GM12864 (cell line): ENCODE measurements at regions not wholly inside any gene's neighbourhood (a gene's known extent, or its start where the extent isn't known, plus 50 kb on each side); places are given as distances from the start of the nearest gene placed in this dataset.

Source experiments
- DNase-seq: peaks from one replicate; pipeline ENCODE4 v3.0.0-alpha.2; 2011; ENCODE audit warnings: low read depth
- H3K4me3 ChIP-seq: 2 replicates; pipeline ENCODE4 v1.5.1; 2011; ENCODE audit warnings: mild to moderate bottlenecking, low read depth, low read length, control low read depth
- TF ChIP-seq, protein P1 (sequence below): IDR thresholded peaks from 2 replicates; pipeline ENCODE4 v1.5.1; 2011; ENCODE audit warnings: low read depth, mild to moderate bottlenecking, moderate library complexity, low read length, control low read depth, inconsistent platforms; ENCODE audit errors: missing control alignments

- no peak overlapping the region for H3K4me3 ChIP-seq
- TF ChIP-seq, protein P1, sequence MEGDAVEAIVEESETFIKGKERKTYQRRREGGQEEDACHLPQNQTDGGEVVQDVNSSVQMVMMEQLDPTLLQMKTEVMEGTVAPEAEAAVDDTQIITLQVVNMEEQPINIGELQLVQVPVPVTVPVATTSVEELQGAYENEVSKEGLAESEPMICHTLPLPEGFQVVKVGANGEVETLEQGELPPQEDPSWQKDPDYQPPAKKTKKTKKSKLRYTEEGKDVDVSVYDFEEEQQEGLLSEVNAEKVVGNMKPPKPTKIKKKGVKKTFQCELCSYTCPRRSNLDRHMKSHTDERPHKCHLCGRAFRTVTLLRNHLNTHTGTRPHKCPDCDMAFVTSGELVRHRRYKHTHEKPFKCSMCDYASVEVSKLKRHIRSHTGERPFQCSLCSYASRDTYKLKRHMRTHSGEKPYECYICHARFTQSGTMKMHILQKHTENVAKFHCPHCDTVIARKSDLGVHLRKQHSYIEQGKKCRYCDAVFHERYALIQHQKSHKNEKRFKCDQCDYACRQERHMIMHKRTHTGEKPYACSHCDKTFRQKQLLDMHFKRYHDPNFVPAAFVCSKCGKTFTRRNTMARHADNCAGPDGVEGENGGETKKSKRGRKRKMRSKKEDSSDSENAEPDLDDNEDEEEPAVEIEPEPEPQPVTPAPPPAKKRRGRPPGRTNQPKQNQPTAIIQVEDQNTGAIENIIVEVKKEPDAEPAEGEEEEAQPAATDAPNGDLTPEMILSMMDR: no peak
- no peak for DNase-seq
Measured at GRCh38 chr6:132202574-132202973, 198.7 kb downstream of the MOXD1 start.

DNA sequence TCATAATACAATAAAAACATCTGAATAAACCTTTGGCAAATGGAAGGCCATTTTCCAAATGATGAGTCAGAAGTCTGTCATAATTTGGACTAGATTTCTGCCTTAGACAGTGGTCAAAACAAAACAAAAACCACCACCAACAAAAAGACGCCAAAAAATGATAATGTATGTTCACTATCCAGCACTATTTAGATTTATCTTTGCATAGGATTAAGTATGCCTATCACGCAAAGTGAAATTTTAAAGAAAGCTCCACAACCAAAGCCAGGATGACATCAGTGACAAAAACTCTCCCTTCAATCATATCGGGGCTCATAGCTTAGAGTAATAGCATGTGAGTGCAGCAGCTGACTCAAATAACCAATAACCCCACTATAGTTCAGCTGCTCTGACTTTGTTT lies 201.9 kb downstream of the MOXD1 start:
- no peak for DNase-seq
- H3K4me3 ChIP-seq: no peak overlapping the region
- TF ChIP-seq, protein P1: no peak

DNA sequence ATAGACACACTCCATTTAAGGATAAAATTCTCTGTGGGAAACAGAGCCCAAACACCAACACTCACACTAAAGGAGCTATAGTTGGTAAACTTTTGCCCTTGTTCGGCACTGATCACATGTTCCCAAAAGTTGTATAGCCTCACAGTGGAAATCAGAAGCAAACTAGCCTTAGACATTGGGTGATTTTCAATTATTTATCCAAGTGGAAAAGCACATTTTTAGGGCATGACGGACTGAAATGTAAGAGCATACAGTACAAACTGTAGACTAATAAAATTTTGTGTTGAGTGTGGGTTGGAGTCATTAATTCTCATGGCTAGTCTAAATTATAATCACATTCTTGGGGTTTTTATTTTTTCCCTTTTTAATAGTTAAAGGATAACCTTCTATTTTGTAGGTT lies 202.4 kb downstream of the MOXD1 start:
- H3K4me3 ChIP-seq: no peak overlapping the region
- TF ChIP-seq, protein P1: no peak
- no peak for DNase-seq

DNA sequence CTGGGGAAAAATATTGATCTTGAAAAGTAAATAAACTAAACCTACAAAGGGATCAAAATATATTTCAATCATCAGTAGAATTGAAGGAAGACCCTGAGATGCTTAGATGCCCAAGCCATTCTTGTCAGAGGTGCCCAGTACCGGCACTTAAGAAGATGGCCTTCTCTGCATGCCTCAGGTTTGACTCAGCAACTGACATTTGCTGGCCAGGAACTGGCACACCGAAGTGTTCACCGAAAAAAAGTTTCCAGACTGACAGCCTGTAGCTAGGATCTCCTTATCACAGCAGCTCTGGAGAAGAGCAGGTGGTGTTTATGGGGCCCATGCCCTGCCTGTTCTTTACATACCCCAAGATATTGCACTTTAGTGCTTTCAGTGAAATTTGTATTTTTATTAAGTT lies 203.2 kb downstream of the MOXD1 start:
- H3K4me3 ChIP-seq: no peak overlapping the region
- DNase-seq: no peak
- TF ChIP-seq, protein P1: no peak

GRCh38 chr6:132194529-132194928 lies 206.7 kb downstream of the MOXD1 start:
- TF ChIP-seq, protein P1: no peak
- DNase-seq: no peak
- no peak overlapping the region for H3K4me3 ChIP-seq

- H3K4me3 ChIP-seq: no peak overlapping the region
- DNase-seq: no peak
- TF ChIP-seq, protein P1: no peak
Measured at GRCh38 chr6:132192631-132193030, 208.6 kb downstream of the MOXD1 start.

DNA sequence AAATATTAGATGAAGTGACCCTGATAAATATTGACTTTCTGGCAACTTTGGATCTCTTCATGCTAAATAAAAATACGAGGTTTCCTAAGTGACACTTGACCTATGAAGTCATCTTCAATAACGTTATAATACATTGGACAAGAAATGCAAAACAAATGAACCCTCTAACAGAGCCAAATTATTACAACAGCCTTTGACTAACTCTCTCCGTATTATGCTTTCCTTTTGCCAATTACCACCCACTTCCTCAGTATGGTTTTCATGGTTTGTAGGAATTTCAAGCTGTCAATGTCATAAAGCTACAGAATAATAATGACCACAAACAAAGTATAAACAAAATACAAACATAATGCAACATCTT lies 210.5 kb downstream of the MOXD1 start:
- TF ChIP-seq, protein P1: no peak
- DNase-seq: no peak
- H3K4me3 ChIP-seq: no peak overlapping the region
